HG02610 (cell line): ENCODE measurements at regions not wholly inside any gene's neighbourhood (a gene's known extent, or its start where the extent isn't known, plus 50 kb on each side); places are given as distances from the start of the nearest gene placed in this dataset.

Source experiments
- ATAC-seq: cut with Tn5 transposase; IDR thresholded peaks from one replicate; pipeline ENCODE4 v1.9.1; 2021; ENCODE audit warnings: mild to moderate bottlenecking, moderate library complexity; ENCODE audit not compliant: unreplicated experiment

GRCh38 chr6:139862311-139862710, 487.9 kb upstream of the CITED2 start:
- no peak for ATAC-seq

- ATAC-seq: no peak
Measured at GRCh38 chr6:139860203-139860602, 485.8 kb upstream of the CITED2 start.

GRCh38 chr6:139858429-139858828, 484.0 kb upstream of the CITED2 start:
- no peak for ATAC-seq

- no peak for ATAC-seq
Measured at GRCh38 chr6:139857143-139857542, 482.7 kb upstream of the CITED2 start.

GRCh38 chr6:139856562-139856961, 482.1 kb upstream of the CITED2 start:
- ATAC-seq: no peak

GRCh38 chr6:139855671-139856311, 481.3 kb upstream of the CITED2 start:
- ATAC-seq: no peak

- no peak for ATAC-seq
Measured at GRCh38 chr6:139853302-139853992, 479.0 kb upstream of the CITED2 start.

GRCh38 chr6:139852488-139853140, 478.2 kb upstream of the CITED2 start:
- no peak for ATAC-seq

GRCh38 chr6:139852067-139852466, 477.6 kb upstream of the CITED2 start:
- ATAC-seq: no peak

- ATAC-seq: no peak
Measured at GRCh38 chr6:139851206-139851605, 476.8 kb upstream of the CITED2 start.

GRCh38 chr6:139850512-139850911, 476.1 kb upstream of the CITED2 start:
- no peak for ATAC-seq

- no peak for ATAC-seq
Measured at GRCh38 chr6:139847457-139847813, 473.0 kb upstream of the CITED2 start.

- no peak for ATAC-seq
Measured at GRCh38 chr6:139846538-139847456, 472.3 kb upstream of the CITED2 start.

- no peak for ATAC-seq
Measured at GRCh38 chr6:139844907-139845306, 470.5 kb upstream of the CITED2 start.

- ATAC-seq: peak; percentile 91
Measured at GRCh38 chr6:139841794-139842215, 467.4 kb upstream of the CITED2 start.

- peak; percentile 39 for ATAC-seq
Measured at GRCh38 chr6:139839506-139840156, 465.2 kb upstream of the CITED2 start.

- ATAC-seq: no peak
Measured at GRCh38 chr6:139834232-139834631, 459.8 kb upstream of the CITED2 start.

GRCh38 chr6:139833592-139833991, 459.1 kb upstream of the CITED2 start:
- no peak for ATAC-seq

- no peak for ATAC-seq
Measured at GRCh38 chr6:139832493-139833305, 458.3 kb upstream of the CITED2 start.

- no peak for ATAC-seq
Measured at GRCh38 chr6:139829576-139829975, 455.1 kb upstream of the CITED2 start.
